Endothelial cell of hepatic sinusoid (primary cell): ENCODE measurements at regions not wholly inside any gene's neighbourhood (a gene's known extent, or its start where the extent isn't known, plus 50 kb on each side); places are given as distances from the start of the nearest gene placed in this dataset.
"Not testable (repeated sequence)": the region's sequence is repeated elsewhere in the genome, so short reads cannot be mapped to it uniquely, and the experiment has no call there.

ENCODE experiments used
- in situ Hi-C: cut with HindIII; loops from 2 replicates; pipeline ENCODE4 v1.10.0; 2017; ENCODE audit warnings: low sequenced_read_pairs

DNA sequence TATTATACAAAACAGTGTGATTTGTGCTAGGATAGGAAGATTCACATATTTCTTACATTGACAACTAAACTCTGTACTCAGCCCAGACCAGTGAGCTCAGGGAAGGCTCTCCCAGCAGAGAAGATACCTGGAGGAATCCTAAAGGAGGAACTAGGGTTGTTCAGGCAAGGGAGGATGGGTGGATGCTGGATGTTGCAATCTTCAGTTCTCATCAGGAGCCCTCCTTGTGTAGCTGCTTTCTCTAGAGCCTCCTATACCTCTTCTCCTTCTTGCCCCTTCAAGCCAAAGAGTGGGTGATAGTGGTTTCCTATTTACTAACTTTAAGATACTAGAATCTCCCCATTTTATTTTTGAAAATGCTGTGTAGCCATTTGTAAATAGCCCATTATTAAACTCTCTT lies 117.3 kb downstream of the NKX6-1 start:
- in situ Hi-C loops, result no loop called here

DNA sequence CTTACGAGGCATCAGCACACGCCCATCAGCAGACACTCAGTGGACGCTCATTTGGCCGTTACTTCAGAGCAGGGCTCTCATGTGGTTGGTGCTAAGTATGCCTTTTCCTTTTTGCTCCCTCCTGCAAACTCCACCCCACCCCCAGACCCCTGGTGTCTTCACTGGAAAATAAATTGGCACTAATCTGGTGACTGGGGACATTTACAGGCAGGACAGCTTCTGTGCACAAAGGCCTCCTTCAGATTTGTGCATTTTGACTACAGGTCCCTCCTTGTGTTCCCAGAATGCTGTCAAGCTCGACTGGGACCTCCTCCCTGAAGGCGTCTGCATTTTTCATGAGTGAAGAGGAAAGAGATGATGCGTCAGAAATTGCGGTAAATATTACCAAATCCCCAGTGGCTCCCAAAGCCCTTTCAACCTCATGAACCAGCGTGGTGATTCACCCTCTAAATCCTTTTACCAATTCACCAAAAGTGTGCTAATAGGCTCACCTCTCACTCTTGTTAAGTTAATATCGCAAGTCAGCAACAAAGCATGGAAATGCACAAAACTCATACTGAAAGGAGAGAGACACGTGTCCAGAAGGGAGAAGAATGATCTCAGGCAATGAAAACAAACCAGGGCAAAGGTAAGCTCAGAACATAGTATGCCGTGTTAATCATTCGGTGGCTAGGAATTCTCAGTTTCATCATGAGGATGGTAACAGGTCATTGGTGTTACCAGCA lies 119.0 kb downstream of the NKX6-1 start:
- in situ Hi-C loops, result no loop called here

DNA sequence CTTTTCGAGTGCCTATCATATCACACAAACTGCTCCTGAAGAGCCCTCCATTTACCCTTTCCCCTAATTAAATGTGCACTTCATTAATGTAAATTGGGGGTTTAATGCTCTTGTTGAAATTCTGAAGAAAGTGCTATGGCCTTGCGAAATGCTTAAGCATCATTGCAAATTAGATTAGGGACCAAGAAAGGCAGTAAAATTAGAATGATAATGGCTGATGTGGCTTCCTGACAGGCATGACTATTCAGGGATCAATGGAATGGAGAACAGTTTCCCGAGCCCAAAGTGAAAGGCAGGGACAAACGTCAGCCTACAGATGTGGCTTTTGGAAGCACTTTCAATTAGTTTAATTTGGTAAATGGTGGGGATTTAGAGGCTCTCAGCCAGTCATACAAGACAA lies 120.1 kb downstream of the NKX6-1 start:
- in situ Hi-C loops, result no loop called here

DNA sequence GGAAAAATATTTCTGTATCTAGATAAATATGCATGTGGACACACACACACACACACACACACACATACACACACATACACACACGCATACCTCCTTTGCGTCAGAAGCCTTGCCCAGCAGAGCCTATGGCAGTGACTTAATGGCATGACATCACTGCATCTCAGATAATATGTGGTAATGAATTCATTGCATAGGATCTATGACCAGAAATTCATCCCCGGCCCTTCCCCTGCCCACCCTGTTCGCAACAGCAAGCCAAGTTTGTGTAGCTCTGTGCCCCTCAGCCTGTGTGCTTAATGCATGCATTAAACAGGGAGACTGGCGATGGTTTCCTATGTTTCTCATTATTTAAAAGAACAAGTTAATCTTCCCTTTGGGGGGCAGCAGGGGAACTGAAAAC lies 120.7 kb downstream of the NKX6-1 start:
- in situ Hi-C loops, result no loop called here

DNA sequence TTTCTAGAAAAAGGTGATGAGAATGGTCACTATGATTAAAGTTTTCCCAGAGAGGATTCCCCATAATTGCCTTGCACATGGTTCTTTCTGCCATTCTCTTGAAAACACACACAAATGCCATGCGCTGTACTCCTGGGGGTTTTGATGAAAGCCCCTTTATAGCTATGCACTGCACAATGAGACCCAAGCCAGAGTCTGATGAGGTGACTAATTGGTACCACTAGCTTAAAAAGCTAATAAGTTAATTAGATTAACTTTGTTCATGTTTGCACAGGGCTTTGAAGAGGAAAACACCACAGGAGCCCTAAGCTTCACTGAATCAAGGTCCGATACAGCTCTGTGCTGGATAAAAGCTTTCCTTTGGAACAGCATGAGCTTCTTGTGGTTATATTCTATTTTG lies 132.2 kb downstream of the NKX6-1 start:
- in situ Hi-C loops, result no loop called here

DNA sequence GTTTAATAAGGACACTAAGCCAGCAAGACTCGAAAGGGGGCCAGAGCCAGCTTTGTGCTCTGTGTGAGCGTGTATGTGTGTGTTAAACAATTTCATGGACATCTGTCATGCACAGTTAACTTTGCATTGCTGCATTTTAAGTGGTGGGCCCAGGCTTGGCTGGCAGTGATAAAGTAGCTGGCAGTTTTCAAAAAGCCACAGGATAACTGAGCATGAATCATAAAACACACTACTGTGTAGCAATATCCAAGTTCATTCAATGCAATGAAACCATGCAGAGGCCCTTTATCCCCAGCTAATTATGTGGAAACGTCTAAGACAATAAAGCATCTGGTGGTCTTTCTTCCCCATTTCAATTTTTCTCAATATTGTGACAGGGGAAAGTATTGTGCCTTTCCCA lies 132.9 kb downstream of the NKX6-1 start:
- in situ Hi-C loops, result no loop called here

DNA sequence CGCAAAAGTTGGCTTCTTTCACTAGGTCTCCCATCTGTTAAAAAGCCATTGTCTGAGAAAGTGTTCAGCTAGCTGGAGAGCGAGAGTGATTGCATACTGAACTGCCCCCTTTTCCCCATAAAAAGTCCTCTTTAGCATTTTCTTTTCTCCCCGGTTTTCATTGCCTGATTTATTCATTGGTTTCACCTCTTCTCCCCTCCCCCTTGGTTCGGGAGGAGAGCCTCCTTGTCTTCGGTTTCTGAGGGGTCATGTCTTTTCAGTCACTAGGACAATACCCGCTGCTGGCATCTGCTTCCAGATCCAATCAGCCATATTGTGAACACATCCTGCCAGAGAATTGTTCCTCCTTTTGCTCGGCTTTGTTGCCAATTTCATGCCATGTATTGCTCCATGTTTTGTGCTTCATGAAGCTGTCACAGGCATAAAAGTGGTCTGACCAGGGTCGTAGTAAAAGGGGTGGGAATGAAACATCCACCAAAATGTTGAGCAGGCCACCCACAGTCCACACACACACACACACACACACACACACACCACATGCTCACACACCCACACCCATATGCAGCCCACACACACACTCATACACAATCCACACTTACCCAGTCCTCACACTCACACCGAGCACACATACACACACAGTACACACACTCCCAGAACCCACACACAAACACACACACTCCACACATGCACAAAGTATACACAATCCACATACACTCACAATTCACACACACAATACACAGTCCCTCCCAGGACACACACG lies 136.0 kb downstream of the NKX6-1 start:
- in situ Hi-C loops, result no loop called here

DNA sequence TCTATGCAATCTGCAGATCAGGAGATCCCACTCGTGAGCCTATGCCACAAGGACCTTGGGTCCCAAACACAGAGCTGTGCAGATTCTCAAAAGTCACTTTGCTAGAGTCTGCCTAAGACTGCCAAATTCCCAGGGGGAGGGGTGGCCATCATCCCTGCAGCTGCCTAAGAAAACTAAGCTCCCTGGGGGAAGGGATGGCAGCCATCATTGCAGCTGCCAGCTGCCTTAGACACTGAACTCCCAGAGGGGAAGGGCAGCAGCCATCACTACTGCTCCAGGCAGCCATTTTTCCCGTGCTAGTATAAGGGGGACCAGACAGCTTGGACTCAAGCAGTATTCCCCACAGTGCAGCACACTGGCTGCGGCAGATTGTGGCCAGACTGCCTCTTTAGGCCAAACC lies 156.9 kb downstream of the NKX6-1 start:
- in situ Hi-C loops, result no loop called here

DNA sequence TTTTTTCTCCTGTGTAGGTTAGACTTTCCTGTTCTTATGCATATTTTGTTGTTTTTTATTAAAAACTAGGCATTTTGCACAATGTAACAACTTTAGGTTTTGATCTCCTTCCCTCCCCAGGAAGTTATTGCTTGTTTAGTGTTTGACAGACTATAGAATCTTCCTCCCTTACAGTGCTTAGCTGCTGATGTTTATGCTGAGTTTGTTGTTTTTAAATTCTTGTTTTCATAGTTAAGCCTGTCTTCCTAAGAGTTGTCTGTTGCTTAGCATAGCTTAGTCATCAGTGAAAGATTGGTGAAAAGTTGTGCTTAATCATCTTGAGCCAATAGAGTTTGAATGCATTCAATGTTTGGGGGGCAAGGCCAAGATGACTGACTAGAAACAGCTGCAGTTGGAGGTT lies 157.5 kb downstream of the NKX6-1 start:
- in situ Hi-C loops, result no loop called here

DNA sequence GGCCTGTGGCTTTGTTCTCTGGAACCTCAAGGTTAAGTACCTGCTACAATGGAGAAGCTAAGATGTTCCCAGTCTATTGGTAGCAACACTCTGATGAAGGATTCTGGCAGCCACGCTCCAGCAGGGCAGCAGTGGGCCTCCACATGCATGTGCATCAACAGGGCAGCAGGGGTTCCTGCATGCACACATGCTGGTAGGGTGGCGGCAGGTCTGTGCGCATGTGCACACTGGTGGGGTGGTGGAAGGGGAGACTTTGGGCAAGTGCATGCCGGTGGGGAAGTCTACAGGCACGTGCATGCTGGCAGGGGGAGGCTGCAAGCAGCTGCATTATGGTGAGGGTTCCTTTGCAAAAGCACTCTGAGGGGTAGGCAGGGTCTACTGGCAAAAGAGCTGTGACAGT lies 160.7 kb downstream of the NKX6-1 start:
- in situ Hi-C loops, result no loop called here

DNA sequence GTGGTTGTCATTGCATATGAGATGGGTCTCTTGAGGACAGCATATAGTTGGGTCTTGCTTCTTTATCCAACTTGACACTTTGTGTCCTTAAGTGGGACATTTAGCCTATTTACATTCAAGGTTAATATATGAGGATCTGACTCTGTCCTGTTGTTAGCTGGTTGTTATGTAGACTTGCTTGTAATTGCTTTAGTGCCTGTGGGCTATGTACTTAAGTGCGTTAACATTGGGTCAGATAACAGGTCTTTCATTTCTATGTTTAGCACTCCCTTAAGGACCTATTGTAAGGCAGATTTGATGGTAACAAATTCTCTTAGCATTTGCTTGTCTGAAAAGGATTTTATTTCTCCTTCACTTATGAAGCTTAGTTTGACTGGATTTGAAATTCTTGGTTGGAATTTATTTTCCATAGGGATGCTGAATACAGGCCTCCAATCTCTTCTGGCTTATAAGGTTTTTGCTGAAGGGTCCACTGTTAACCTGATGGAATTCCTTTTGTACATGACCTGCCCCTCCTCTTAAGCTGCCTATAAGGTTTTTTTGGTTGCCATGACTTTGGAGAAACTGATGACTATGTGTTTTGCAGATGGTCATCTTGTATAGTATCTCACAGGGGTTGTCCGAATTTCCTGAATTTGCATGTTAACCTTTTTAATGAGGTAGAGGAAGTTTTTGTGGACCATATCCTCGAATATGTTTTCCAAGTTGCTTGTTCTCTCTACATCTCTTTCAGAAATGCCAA lies 162.0 kb downstream of the NKX6-1 start:
- in situ Hi-C loops, result no loop called here

DNA sequence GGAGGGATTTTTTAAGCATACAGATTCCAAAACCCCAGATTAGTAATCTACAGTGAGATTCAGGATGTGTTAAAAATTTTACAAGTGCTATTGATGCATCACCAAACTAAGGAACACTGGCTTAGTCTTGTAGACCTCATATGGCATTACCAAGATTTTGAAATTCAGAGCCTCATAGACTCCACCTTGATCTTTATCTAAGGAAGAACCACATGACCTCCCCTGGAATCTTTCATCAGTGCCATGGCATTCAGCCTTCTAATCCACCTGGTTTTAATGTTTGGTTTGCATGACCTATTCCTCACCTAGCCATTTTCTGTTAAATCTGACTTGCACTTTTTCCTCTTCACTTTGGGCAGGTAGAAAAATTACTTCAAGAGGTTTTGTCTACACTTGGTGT lies 171.6 kb downstream of the NKX6-1 start:
- in situ Hi-C loops, result no loop called here

DNA sequence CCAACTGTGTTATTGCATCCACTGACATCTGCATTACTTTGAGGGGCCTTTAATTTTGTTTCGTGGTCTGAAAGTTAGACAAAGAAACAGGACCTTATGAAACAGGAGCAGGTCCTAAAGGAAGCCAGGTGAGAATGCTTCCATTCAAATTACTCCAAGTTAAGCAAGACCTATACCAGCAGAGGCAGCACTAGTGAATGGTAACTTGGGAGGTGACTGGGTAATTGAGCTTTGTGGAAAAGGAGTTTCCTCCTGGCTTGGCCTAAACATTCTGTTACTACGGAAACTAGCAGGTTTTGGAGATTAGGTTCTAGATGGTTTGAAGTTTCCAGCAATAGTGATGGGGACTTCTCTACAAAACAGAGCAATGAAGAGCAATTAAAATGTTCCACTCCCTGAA lies 173.5 kb downstream of the NKX6-1 start:
- in situ Hi-C loops, result no loop called here

DNA sequence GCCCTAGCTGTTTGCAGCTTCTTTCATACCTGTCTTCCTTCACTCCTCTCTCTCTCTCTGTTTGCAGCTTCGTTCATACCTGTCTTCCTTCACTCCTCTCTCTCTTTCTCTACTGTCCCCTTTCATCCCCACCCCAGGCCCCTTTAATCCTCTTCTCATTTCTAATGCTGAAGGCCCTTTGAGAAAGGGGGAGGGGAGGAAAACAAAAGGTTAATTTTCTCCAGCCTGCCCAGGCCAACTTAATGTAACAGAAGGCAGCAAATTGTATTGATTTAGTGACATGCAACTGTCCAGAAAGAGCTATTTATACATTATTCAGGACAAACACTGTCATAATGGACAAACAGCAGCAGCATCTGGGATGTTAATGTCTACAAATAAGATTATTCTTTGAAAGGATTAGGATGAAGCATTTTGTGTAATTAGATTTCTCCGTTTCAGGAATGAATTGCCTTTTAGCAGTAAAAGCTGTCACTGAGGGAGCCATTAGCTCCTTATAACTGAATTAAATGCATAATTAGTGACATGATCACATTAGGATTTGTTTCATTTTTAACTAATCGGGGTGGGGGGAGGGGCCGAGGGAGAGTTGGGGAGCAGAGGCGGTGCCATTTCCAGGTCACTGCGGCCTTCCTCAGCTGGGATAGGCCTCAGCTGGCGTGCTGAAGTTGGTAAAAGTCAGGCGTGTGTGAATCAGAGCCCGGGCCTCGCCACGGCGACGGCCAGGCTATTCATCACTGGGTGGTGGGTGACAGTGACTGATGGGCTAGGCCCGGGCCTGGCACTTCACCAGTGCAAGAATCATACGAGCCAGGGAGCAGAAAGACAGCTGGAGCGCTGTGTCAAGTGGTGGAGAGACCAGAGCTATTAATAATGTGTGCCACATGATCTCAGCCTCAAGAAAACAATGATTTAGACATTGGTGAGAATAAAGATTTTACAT lies 174.5 kb downstream of the NKX6-1 start:
- in situ Hi-C loops, result no loop called here

DNA sequence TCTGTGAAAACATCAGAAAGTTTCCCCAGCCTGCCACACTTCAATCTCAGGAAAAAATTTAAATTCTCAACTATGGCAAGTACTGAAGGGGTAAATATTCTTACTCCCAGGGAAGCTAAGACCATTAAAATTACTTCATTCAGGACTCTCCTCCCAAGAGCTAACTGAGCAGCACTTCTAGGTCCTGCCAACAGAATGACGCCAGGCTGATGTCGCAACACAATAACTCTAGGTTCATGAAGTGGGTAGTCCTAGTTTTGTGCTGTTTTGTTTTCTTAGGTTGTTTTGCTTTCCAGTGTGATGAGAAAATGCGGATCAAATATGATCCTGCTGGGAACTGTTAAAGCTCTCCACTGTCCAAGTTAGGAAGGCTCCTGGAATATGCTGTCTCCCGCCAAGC lies 180.0 kb downstream of the NKX6-1 start:
- in situ Hi-C loops, result no loop called here

DNA sequence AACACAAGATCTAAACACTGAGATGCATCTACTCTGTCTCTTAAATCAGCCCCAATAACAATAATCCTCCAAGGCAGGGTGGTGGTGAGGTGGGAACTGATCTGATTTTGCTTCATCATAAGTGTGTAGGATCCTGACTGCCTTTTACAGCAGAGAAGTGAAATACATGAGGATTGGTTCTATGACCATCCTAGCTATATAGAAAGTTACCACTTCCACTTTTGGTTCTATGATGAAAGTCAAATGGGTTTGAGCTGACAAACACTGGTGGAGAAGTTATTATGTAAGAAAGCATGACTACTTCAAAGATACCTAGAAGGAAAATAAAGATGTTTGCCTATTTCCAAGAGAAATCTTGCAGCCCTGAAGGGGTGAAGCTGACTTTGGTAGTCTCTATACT lies 181.6 kb downstream of the NKX6-1 start:
- in situ Hi-C loops, result no loop called here

DNA sequence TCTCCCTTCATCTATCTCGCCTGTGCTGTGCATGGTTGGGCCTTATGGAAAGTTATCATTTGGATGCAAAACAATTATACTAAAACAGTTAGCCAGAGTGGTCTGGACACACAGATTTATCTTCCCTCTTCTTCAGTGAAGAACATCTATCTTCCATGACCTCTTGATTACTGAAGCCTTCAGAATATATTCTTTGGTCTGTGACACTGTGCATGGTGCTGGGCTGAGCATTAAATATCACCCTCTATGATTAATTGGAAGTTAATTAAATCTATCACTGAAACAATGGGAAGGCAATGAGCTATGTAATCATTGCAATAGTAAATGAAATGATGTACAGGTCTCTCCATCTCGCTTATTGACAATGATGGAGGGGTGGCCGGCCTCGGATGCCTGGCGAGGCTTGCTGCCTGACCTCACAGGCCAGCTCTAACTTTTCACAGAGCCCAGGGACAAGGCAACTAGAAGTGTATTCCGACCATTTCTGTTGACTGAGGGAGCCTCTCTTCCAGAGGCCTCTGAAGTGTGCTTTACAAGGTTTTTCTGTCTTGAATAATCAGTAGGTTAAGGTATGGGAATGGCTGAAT lies 186.6 kb downstream of the NKX6-1 start:
- in situ Hi-C loops, result no loop called here

DNA sequence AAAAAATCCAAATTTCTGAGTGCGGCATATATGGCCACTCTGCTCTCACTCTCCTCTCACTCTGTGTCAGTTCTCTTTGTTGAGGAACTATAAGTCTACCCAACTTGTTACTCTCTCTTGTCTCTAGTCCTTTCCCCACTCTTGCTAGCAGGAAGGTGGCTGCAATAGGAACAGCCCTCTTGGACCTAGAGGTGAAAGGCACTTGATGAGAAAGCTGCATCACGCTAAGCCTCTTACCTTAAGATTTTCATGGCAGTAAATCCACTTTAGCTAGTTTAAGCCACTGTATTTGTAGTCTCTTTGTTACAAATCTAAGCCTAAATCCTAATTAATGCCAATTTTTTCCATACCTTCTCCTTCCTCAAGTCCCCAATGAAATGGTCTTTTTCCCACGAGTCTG lies 189.9 kb downstream of the NKX6-1 start:
- in situ Hi-C loops, result no loop called here

DNA sequence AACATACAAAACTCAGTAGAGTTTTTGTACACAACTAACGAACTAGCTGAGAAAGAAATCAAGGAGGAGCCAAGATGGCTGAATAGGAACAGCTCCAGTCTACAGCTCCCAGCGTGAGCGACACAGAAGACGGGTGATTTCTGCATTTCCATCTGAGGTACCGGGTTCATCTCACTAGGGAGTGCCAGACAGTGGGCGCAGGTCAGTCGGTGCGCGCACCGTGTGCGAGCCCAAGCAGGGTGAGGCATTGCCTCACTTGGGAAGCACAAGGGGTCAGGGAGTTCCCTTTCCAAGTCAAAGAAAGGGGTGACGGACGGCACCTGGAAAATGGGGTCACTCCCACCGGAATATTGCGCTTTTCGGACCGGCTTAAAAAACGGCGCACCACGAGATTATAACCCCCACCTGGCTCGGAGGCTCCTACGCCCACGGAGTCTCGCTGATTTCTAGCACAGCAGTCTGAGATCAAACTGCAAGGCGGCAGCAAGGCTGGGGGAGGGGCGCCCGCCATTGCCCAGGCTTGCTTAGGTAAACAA lies 200.3 kb downstream of the NKX6-1 start:
- in situ Hi-C loops, result not testable (repeated sequence)

DNA sequence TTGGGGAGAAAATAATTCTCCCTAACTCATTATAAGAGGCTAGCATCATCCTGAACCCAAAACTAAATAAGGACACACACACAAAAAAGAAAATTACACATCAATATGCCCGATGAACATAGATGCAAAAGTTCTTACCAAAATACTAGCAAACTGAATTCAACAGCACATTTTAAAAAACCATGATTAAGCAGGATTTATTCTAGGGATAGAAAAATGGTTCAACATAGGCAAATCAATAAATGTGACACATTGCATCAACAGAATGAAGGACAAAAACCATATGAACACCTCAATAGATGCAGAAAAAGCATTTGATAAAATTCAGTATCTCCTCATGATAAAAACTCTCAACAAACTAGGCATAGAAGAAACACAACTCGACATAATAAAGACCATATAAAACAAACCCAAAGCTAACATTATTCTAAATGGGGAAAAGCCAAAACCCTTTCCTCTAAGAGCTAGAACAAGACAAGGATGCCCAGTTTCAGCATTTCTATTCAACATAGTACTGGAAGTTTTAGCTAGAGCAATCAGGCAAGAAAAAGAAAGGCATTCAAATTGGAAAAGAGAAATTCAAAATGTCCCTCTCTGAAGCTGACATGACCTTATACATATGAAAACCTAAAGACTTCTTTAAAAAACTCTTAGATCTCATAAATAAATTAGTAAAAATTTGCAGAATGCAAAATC lies 200.9 kb downstream of the NKX6-1 start:
- in situ Hi-C loops, result no loop called here
